Fibroblast of skin of scalp (primary cell): ENCODE measurements at regions not wholly inside any gene's neighbourhood (a gene's known extent, or its start where the extent isn't known, plus 50 kb on each side); places are given as distances from the start of the nearest gene placed in this dataset.
"Not testable (repeated sequence)": the region's sequence is repeated elsewhere in the genome, so short reads cannot be mapped to it uniquely, and the experiment has no call there.

Experiments
- DNase-seq: peaks from one replicate; pipeline ENCODE4 v3.0.0-alpha.2; 2013

DNA sequence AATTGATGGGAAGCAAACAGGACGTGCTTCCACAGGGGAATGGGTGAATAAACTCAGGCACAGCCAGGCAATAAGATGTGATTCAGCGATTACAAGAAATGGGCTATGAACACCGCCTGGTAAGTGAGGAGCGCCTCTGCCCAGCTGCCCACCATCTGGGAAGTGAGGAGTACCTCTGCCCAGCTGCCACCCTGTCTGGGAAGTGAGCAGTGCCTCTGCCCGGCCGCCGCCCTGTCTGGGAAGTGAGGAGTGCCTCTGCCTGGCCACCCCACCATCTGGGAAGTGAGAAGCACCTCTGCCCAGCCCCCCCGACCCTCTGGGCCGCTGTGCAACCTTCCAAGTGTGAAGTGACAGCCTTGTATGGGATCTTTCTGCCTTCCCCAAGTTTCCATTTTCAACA lies 73.2 kb upstream of the PRR5 start:
- no peak for DNase-seq

DNA sequence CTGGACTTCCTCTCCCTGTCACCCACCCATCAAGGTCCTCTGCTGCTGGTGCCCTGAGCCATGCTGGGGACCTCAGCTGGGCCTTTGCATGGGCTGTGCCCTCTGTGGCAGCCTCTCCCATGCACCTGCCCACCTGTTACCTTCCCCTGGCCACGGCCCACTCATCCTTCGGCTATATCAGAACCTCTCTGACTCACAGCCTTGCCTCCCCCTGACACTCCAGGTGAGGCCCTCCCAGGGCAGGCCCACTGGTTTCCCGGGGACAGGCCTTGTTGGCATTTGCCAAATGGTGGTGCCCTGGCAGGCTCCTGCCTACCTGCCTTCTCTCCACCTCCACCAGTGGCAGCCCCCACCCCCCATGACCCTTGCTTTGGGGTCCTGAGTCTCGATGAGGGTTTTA lies 73.7 kb upstream of the PRR5 start:
- no peak for DNase-seq

- DNase-seq = no peak
These were observed 74.4 kb upstream of the PRR5 start for GRCh38 chr22:44627521-44628139.

DNA sequence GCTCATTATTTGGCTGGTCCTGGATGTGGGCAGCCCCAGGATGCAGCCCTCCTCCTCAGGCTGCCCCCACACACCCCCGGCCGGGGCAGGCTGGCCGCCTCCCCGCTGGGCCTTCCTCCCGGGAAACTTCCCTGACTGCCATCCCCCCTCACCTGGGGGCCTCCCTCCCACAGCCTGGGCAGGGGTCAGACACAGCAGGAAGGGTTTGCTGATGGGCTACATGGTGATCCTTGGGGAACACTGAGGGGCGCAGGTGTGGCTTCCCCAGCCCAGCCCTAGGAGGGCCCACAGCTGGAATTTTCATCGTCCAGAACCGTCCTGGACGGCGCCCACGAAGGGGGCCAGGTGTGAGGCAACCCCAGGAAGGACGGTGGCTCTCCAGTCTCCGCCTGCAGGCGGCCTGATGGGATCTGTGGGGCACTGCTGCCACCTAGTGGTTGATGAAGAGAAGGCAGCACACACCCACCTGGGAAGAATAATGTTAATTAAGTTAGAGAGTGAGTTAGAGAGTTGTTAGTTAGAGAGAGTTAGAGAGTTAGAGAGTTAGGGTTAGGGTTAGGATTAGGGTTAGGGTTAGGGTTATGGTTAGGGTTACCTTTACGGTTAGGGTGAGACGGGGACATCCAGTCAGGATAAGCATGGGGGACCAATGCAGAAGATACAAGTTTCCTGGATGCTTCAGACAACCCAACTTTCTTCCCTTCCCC lies 75.9 kb upstream of the PRR5 start:
- peak; percentile 59 for DNase-seq

GRCh38 chr22:44625421-44625760 lies 76.6 kb upstream of the PRR5 start:
- no peak for DNase-seq

DNA sequence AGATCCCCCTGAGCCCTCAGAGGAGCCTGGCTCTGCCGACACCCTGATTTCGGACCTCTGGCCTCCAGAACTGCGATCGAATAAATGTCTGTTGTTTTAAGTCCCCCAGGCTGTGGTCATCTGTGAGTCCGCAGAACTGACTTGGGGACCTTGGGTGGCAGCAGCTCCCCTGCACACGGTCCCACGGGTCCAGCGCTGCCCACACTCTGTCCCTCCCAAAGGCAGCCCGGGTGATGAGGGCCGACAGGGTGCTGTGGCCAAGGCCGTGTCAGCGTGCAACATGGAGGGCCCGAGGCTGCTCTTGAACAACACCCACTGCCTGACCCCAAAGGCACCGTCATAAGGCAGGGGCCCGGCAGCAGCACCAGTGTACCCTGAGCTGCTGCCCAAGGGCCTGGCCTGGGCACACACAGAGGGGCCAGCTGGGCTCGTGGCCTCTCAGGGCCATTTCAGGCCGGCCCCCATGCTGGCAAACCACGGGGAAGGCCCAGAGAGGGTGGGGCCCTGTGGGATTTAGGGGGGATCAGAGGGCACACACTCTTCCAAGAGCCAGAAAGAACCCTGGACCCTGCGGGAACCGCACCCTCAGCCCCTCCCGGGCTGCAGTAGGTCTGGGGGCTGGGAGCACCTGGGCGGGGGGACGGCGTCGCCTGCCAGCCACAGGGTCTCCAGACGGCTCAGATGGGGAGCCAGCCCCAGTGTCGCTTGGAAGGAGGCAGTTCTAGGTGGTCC lies 77.1 kb upstream of the PRR5 start:
- DNase-seq = no peak

DNA sequence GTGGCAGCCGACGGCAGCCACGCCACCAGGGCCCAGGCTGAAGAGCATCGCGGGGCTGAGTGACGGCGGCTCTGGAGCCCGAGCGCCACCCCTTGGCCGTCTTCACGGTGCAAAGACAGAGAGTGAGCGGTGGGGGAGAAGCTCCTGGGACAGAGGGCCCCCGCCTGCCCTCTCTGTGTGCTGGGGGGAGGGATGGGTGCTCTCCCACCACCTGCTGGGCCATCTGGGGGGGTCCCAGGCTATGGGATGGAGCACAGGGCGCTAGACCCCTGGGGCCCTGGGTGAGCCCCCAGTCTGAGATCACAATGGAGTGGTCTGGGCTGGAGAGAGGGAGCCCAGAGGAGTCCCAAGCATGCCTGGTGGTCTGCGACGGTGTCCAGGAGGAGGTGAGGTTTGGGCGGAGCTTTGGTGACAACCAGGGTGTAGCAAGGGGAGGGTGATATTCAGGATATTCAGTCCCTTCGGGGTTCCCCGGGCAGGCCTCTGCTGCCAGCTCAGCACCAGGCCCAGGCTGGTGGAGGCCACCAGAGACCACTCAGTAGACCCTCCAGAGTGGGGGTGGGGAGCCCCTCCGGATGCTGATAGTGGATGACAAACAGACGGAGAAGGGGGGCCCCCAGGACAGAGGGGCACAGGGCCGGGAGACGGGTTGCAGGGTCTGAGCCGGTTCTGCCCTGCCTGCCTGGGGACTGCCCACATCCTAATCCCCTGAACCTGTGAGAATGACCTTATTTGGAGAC lies 78.1 kb upstream of the PRR5 start:
- DNase-seq = peak; percentile 37

DNA sequence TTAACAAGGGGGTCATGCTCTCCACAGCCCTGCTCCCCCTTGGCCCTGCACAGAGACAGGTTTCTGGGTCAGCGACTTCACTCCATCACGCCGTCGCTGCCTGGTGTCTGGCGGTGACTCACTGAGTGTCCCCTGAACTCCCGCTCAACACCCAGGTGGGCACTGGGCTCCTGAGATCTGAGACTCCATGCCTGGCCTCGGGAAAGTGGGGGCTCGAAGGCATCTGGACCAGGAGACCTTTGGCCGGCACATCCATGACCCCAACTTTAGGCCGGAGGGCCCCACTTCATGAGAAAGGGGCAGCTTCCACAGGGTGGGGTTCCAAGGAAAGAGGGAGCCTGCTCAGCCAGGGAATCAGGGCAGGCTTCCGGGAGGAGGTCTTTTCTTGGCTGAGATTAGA lies 79.3 kb upstream of the PRR5 start:
- DNase-seq = no peak

DNA sequence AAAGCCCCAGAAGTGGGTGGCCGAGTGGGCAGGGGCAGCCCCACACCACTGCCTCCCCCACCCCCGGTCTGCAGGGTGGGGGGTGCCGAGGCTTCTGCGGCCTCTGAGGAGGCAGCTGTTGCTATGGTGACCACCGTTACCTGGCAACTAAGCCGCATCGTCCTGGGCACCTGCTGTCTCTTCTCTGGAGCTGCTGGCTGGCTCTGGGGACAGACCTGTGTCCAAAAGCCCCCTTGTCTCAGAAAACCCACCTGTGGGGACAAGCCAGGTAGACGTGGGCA lies 79.9 kb upstream of the PRR5 start:
- no peak for DNase-seq

DNA sequence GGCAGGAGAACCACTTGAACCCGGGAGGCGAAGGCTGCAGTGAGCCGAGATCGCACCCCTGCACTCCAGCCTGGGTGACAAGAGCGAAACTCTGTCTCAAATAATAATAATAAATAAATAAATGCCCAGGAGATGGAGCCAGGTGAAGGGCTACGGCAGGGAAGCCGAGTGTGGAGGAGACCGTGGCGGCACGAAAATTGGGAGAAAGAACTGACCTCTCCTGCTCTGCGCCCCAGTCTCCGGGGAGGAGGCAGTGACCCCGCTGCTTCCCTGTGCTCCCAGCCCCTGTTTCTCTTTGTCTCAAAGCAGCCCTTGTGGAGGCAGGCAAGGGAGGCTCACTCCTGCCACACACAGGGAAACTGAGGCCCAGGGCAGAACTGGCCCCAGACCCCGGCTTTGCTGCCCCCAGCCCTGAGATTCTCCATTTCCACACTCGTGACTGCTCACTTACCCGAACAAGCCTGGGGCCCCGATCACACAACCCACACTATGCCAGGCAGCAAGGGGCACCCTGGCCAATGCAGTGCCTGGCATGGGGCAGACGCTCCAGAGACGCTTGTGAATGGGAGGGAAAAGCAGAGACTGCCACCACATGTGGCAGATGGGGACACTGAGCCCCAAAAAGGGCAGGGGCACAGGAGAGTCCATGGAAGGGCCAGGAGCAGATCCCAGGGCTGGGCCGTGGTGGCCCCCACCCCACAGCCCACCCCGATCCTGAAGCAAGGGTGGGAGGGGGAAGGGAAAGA lies 80.4 kb upstream of the PRR5 start:
- DNase-seq = no peak

GRCh38 chr22:44620841-44621257 lies 81.2 kb upstream of the PRR5 start:
- DNase-seq = no peak

GRCh38 chr22:44620129-44620840 lies 81.7 kb upstream of the PRR5 start:
- DNase-seq = peak; percentile 61

GRCh38 chr22:44619560-44620128 lies 82.4 kb upstream of the PRR5 start:
- not testable (repeated sequence) for DNase-seq

GRCh38 chr22:44618910-44619309 lies 83.1 kb upstream of the PRR5 start:
- not testable (repeated sequence) for DNase-seq

- no peak for DNase-seq
These were observed 83.6 kb upstream of the PRR5 start for GRCh38 chr22:44618400-44618799.

- no peak for DNase-seq
These were observed 84.2 kb upstream of the PRR5 start for GRCh38 chr22:44617828-44618227.

GRCh38 chr22:44616882-44617655 lies 84.9 kb upstream of the PRR5 start:
- DNase-seq = no peak

DNA sequence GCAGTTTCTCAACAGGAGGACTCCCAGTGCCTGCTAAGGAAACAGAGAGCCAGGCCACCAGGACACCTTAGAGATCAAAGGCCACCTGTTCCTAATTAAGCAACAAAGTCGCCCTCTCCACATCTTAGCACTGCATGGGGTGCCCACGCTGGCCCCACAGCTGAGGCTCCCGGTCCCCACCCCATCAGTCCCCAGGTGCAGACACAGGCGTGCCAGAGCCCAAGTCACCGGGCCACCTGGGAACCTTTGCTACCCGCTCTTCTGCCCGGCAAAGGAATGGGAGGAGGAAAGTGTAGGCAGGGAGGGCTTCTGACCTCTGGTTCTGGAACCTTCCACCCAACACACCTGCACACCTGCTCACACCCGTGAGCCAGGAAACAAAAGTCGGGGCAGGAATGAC lies 85.5 kb upstream of the PRR5 start:
- DNase-seq = no peak

GRCh38 chr22:44615602-44616180 lies 86.3 kb upstream of the PRR5 start:
- DNase-seq = no peak

GRCh38 chr22:44615146-44615545 lies 86.9 kb upstream of the PRR5 start:
- DNase-seq = no peak

GRCh38 chr22:44613196-44613595 lies 88.8 kb upstream of the PRR5 start:
- DNase-seq = no peak
